ENCODE measurements at regions not wholly inside any gene's neighbourhood (a gene's known extent, or its start where the extent isn't known, plus 50 kb on each side); places are given as distances from the start of the nearest gene placed in this dataset.

DNA sequence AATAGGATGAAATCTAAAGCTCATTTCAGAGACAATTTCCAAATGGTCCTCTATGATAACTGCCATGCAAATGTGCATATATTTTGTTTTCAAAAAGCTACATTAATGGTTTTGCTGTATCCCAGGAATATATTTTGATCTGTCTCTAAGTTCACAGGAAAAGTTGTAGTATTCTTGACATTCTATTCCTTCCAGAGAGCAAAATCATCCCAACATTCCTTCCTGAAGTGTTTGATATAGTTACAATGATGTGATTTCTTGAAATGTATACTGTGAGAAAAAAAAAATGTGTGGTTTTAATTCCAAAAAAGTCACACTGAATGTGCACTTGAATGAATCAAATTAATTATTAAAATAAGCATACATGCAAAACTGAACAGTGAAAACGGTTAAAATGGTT is 996.0 kb upstream of the CITED2 start:
- TF ChIP-seq, protein P1, sequence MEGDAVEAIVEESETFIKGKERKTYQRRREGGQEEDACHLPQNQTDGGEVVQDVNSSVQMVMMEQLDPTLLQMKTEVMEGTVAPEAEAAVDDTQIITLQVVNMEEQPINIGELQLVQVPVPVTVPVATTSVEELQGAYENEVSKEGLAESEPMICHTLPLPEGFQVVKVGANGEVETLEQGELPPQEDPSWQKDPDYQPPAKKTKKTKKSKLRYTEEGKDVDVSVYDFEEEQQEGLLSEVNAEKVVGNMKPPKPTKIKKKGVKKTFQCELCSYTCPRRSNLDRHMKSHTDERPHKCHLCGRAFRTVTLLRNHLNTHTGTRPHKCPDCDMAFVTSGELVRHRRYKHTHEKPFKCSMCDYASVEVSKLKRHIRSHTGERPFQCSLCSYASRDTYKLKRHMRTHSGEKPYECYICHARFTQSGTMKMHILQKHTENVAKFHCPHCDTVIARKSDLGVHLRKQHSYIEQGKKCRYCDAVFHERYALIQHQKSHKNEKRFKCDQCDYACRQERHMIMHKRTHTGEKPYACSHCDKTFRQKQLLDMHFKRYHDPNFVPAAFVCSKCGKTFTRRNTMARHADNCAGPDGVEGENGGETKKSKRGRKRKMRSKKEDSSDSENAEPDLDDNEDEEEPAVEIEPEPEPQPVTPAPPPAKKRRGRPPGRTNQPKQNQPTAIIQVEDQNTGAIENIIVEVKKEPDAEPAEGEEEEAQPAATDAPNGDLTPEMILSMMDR (IDR thresholded peaks at IDR 0.05), result no peak
- TF ChIP-seq ZFX (IDR thresholded peaks at IDR 0.05; ENCODE audit: borderline replicate concordance), result no peak
